Fibroblast of villous mesenchyme (primary cell): ENCODE measurements at regions not wholly inside any gene's neighbourhood (a gene's known extent, or its start where the extent isn't known, plus 50 kb on each side); places are given as distances from the start of the nearest gene placed in this dataset.

Experiments
- DNase-seq: peaks from one replicate; pipeline ENCODE4 v3.0.0-alpha.2; 2010; ENCODE audit warnings: low read depth
- H3K4me3 ChIP-seq: 2 replicates; pipeline ENCODE4 v1.5.1; 2011; ENCODE audit warnings: low read depth, mild to moderate bottlenecking, low read length
- TF ChIP-seq, protein P1 (sequence below): IDR thresholded peaks from 2 replicates; pipeline ENCODE4 v1.5.1; 2012; ENCODE audit warnings: low read depth, mild to moderate bottlenecking, low read length; ENCODE audit not compliant: insufficient read depth

DNA sequence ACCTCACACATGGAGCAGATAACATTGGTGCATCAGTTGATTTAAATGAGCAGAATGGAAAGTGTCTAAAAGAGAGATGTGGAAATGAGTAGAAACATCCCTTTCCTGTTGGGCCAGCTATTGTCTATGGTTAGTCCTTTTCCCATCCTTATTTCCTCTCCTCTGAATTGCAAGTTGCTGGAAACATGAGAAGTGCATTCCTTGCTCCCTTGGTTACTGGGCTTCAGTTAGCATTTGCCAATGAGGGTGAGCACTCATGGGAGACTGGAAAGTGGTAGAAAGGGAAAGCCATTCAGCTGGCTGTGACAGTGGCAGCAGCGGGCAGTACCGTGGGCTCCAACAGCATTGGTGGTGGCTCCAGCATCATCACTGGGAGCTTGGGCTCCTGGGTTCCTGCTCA lies 96.0 kb upstream of the IGFBP7 start:
- TF ChIP-seq, protein P1, sequence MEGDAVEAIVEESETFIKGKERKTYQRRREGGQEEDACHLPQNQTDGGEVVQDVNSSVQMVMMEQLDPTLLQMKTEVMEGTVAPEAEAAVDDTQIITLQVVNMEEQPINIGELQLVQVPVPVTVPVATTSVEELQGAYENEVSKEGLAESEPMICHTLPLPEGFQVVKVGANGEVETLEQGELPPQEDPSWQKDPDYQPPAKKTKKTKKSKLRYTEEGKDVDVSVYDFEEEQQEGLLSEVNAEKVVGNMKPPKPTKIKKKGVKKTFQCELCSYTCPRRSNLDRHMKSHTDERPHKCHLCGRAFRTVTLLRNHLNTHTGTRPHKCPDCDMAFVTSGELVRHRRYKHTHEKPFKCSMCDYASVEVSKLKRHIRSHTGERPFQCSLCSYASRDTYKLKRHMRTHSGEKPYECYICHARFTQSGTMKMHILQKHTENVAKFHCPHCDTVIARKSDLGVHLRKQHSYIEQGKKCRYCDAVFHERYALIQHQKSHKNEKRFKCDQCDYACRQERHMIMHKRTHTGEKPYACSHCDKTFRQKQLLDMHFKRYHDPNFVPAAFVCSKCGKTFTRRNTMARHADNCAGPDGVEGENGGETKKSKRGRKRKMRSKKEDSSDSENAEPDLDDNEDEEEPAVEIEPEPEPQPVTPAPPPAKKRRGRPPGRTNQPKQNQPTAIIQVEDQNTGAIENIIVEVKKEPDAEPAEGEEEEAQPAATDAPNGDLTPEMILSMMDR = no peak
- no peak overlapping the region for H3K4me3 ChIP-seq
- DNase-seq = no peak

DNA sequence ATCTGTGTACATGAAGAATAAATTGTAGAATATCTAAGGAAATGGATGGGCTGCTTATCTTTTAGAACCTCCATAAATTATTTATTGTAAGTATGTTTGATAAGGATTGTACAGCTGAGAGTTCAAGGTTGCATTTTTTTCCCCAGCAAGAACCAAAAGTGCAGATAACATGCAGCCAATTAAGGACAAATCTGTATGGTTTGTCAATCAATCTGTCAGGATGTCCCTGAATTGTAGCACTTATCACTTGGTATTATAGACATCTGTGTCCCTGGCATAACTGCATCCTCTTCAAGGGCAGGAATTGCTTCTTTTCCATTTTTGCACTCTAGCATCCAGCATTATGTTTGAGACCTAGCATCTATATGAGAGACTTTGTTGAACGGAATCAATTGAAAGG lies 95.4 kb upstream of the IGFBP7 start:
- TF ChIP-seq, protein P1 = no peak
- DNase-seq = no peak
- no peak overlapping the region for H3K4me3 ChIP-seq

DNA sequence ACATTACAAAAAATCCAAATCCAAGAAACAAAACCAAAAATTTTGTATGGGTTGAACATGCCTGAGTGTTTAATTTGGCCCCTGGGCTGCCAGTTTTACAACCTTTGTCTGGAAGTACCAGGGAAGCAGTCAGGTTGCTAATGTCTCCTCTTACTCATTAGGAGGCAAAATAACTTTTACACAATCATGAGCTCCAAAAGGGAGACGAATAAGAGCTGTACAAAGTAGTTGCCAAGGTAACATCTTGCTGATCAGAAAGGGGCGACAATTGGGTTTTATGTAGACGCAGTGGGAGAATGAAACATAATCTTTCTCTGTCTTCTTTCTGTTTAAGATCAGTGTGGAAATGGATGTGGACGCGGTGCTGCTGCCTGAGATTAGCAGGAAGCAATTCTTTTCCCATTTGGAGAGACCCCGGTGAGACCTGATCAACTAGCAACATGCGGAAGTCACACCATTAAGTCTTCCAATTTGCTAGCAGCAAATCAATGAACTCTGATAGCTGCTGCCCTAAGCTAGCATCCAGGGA lies 90.7 kb upstream of the IGFBP7 start:
- TF ChIP-seq, protein P1 = no peak
- DNase-seq = no peak
- H3K4me3 ChIP-seq = no peak overlapping the region

DNA sequence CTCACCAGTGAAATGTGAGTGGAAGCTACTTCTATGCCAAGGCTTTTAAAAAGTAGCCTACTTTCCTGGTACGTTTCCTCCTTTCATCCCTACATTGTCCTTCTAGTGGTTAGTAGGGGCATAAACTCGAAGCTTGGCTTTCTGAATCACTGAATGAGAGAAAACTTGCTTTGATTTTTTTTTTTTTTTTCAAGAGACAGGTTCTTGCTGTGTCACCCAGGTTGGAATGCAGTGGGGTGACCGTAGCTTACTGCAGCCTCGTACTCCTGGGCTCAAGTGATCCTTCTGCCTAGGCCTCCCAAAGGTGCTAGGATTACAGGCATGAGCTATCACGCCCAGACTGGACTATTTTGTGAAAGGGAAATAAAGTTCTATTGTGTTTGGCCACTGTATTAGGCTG lies 89.1 kb upstream of the IGFBP7 start:
- DNase-seq = no peak
- TF ChIP-seq, protein P1 = no peak
- H3K4me3 ChIP-seq = no peak overlapping the region

DNA sequence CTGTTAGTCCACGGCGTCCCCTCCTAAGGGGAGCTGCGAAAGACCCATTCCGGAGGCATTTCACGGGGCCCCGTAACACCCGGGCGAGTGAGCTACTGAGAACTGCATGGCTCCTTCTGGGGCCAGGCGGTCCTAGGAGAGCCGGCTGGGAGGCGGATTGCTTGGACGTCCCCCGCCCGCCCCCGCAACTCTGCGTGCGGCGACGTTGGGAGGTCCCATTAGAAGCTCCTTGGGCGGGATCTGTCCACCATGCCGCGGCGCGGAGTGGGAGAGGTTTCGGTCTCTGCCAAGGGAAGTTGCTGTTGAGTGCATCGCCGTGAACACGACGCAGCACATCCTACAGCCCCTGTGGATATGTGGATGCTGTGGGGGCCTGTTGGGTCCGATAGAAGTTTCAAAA lies 85.4 kb upstream of the IGFBP7 start:
- no peak for DNase-seq
- H3K4me3 ChIP-seq = no peak overlapping the region
- TF ChIP-seq, protein P1 = no peak

DNA sequence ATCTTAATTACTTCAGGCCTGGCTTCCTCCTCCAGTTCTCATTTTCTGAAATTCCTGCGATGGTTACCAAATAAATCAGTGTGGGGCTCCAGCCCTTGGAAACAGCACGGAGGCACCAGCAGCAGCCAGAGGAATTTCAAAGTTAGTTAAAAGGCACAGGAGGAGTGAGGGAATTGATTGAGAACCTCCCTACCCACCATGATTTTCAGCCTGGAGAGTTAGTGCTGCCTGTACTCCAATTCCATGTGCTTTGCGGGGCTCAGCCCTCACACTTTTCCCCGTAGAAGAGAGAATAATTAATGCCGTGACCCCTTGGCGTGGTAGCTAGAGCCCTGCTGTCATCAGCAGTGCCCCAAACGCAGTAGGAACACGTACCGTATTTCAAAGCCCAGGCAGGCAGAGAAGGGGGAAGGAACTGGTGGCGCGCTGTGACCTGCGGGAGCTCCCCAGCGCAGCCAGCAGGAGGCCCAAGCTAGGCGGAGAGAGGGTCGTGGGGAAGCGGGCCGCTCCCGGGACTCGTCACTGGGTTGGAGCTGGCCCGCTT lies 84.0 kb upstream of the IGFBP7 start:
- no peak for DNase-seq
- TF ChIP-seq, protein P1 = no peak
- no peak overlapping the region for H3K4me3 ChIP-seq
